ENCODE measurements at regions not wholly inside any gene's neighbourhood (a gene's known extent, or its start where the extent isn't known, plus 50 kb on each side); places are given as distances from the start of the nearest gene placed in this dataset.

DNA sequence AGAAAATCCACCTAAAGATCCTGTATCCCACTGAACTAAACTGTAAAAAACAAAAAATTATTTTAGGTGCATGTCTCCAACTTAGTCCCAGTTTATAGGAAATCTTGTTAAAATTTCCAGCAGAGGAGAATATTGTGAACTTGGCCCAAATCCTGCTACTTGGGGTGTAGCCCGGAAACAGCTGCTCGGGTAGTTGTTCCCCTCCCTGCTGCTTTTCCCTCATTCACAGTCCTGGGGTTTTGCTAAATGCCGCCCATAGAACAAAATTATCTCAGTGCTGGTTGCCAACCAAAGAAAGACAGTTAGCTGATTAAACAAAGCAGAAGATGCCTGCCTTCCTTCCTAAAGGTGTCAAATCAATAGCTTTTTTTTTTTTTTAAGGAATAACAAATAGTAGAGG lies 330.5 kb upstream of the KLF12 start:
- Mint-ChIP-seq H3K27ac (no peak overlapping the region), H3K36me3 (ENCODE audit: low read depth) (no peaks in the 10 kb centered on the region), H3K27me3 (ENCODE audit: low read depth) (no peaks in the 10 kb centered on the region), H3K4me3 (no peak overlapping the region), H3K4me1 (ENCODE audit: low read depth) (no peaks in the 10 kb centered on the region), H3K9me3 (no peaks in the 10 kb centered on the region)
- no peak for DNase-seq (ENCODE audit: low spot score)

DNA sequence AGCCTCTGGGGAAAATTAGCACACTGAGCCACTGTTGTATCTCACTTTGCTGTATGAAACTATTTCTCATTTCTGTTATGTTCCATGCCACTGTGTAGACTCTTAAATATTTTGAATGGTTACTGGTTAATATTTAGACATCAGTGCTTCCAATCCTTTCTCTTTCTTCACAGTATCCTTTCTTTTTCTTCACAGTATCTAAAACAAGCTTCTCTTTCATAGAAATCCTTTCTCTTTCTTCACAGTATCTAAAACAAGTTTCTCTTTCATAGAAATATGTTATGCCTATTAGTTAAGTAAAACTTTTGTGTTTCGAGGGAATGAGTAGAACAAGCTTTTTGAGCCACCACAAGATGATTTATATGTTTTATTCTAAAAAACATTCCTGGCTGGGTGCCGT lies 326.8 kb upstream of the KLF12 start:
- Mint-ChIP-seq H3K4me1 (ENCODE audit: low read depth) (no peaks in the 10 kb centered on the region), H3K9me3 (no peaks in the 10 kb centered on the region), H3K27ac (no peak overlapping the region), H3K27me3 (ENCODE audit: low read depth) (no peaks in the 10 kb centered on the region), H3K4me3 (no peak overlapping the region), H3K36me3 (ENCODE audit: low read depth) (no peaks in the 10 kb centered on the region)
- no peak for DNase-seq (ENCODE audit: low spot score)

DNA sequence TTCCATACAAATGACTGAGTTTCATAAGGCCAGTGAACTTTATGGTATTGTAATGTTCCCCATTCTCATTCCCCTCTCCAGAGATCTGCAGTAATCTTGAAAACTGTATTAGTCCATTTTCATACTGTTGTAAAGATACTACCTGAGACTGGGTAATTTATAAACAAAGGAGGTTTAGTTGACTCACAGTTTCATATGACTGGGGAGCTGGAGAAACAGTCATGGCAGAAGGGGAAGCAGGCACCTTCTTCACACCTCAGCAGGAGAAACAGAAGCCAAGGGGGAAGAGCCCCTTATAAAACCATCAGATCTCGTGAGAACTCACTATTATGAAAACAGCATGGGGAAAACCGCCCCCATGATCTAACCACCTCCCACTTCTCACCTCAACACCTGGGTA lies 318.7 kb upstream of the KLF12 start:
- H3K27me3 Mint-ChIP-seq (ENCODE audit: low read depth) = no peaks in the 10 kb centered on the region

GRCh38 chr13:74452176-74452575 lies 318.0 kb upstream of the KLF12 start:
- no peaks in the 10 kb centered on the region for H3K4me1 Mint-ChIP-seq (ENCODE audit: low read depth)
- no peaks in the 10 kb centered on the region for H3K36me3 Mint-ChIP-seq (ENCODE audit: low read depth)
- no peaks in the 10 kb centered on the region for H3K27me3 Mint-ChIP-seq (ENCODE audit: low read depth)
- DNase-seq (ENCODE audit: low spot score) = no peak
- peaks cover 5% of the 10 kb centered on the region for H3K9me3 Mint-ChIP-seq
- no peak overlapping the region for H3K4me3 Mint-ChIP-seq
- no peak overlapping the region for H3K27ac Mint-ChIP-seq

More for the DNA sequence above, 318.7 kb upstream of the KLF12 start:
- no peaks in the 10 kb centered on the region for H3K4me1 Mint-ChIP-seq (ENCODE audit: low read depth)
- no peaks in the 10 kb centered on the region for H3K36me3 Mint-ChIP-seq (ENCODE audit: low read depth)
- no peak overlapping the region for H3K27ac Mint-ChIP-seq
- DNase-seq (ENCODE audit: low spot score) = no peak
- no peak overlapping the region for H3K4me3 Mint-ChIP-seq
- H3K9me3 Mint-ChIP-seq = peaks cover 5% of the 10 kb centered on the region

DNA sequence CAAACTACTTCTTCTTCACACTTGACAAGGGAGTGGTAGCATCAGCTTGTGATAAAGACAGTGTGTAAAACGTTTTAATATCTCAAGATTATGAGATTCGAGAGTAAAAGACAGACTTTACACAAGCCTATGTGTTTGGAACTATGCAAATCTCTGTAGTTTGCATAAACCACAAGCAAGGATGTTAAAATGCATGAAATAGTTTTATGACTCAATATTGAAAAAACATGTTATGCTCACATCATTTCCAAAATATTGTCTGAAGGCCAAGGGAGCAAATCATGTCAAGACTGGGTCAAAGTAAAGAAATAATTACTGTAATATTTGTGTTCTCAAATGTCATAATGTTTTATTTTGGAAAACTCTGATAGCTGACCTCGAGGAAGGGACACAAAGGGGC lies 316.8 kb upstream of the KLF12 start:
- Mint-ChIP-seq H3K27me3 (ENCODE audit: low read depth) (no peaks in the 10 kb centered on the region), H3K4me3 (no peak overlapping the region), H3K27ac (no peak overlapping the region), H3K36me3 (ENCODE audit: low read depth) (no peaks in the 10 kb centered on the region), H3K9me3 (peaks cover 5% of the 10 kb centered on the region), H3K4me1 (ENCODE audit: low read depth) (no peaks in the 10 kb centered on the region)
- DNase-seq (ENCODE audit: low spot score) = no peak

- Mint-ChIP-seq H3K9me3 (peaks cover 5% of the 10 kb centered on the region), H3K36me3 (ENCODE audit: low read depth) (no peaks in the 10 kb centered on the region), H3K4me1 (ENCODE audit: low read depth) (no peaks in the 10 kb centered on the region), H3K4me3 (no peak overlapping the region), H3K27ac (no peak overlapping the region), H3K27me3 (ENCODE audit: low read depth) (no peaks in the 10 kb centered on the region)
- DNase-seq (ENCODE audit: low spot score) = no peak
Observed at GRCh38 chr13:74450525-74450845, 316.3 kb upstream of the KLF12 start.

DNA sequence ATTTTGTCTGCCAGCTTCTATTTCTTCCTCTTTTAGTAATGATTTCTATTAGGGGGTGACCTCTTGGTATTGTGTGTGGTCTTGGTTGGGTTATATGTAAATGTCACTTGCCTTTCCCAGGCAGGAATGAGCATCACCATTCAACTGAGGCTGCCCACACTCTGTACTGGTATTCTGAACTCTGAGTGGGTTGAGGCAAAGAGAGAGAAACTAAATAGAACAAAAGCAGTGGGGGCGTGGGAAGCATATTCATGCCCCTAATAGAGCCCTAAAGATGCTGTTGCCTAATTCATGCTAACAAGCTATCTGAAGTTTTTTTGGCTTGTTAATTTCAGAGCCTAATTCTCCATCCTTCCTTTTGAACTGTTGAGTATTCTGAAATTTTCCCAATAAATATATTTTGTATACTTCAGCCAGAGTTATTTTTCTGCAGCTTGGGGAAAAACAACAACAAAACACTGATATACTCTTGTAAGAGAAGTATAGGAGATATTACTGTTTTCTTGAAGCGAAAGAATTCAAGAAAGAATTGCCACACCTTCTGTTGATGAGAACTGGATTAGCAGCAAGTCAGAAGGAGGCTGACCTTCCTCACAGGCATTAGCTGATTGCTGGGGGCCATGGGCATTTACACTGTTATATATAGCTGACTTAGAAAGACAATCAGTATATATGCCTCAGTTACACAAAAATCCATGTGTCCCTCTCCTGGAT lies 315.8 kb upstream of the KLF12 start:
- Mint-ChIP-seq H3K27ac (no peak overlapping the region), H3K36me3 (ENCODE audit: low read depth) (no peaks in the 10 kb centered on the region), H3K27me3 (ENCODE audit: low read depth) (no peaks in the 10 kb centered on the region), H3K9me3 (peaks cover 5% of the 10 kb centered on the region), H3K4me3 (no peak overlapping the region), H3K4me1 (ENCODE audit: low read depth) (no peaks in the 10 kb centered on the region)
- DNase-seq (ENCODE audit: low spot score) = no peak

- H3K27ac Mint-ChIP-seq = no peak overlapping the region
- H3K36me3 Mint-ChIP-seq (ENCODE audit: low read depth) = no peaks in the 10 kb centered on the region
- H3K4me3 Mint-ChIP-seq = no peak overlapping the region
- H3K27me3 Mint-ChIP-seq (ENCODE audit: low read depth) = no peaks in the 10 kb centered on the region
- DNase-seq (ENCODE audit: low spot score) = no peak
- H3K4me1 Mint-ChIP-seq (ENCODE audit: low read depth) = no peaks in the 10 kb centered on the region
- H3K9me3 Mint-ChIP-seq = peaks cover 5% of the 10 kb centered on the region
Observed at GRCh38 chr13:74444864-74445479, 310.8 kb upstream of the KLF12 start.

DNA sequence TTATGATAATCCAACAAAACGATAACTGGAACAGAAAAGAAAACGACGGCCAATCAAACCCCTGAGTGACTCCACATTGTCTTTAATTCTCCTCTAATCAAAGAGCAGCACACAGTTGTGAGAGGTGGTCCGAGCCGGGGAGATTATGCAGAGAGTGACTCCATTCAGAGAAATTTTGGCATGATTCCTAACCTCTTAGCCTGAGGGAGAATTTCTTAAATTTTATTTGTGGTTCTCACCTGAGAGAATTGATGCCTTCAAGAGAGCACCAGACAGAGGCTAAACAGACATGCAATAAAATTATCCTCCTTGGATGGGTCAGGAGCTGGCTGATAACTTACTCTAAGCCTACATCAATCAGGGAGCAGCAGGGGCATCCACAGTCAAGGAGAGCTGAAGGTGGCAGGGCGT lies 310.0 kb upstream of the KLF12 start:
- Mint-ChIP-seq H3K36me3 (ENCODE audit: low read depth) (no peaks in the 10 kb centered on the region), H3K27ac (no peak overlapping the region), H3K4me1 (ENCODE audit: low read depth) (no peaks in the 10 kb centered on the region), H3K27me3 (ENCODE audit: low read depth) (peaks cover 1% of the 10 kb centered on the region), H3K9me3 (no peaks in the 10 kb centered on the region), H3K4me3 (no peak overlapping the region)
- DNase-seq (ENCODE audit: low spot score) = no peak

- no peak overlapping the region for H3K4me3 Mint-ChIP-seq
- no peaks in the 10 kb centered on the region for H3K4me1 Mint-ChIP-seq (ENCODE audit: low read depth)
- no peak overlapping the region for H3K27ac Mint-ChIP-seq
- no peaks in the 10 kb centered on the region for H3K9me3 Mint-ChIP-seq
- no peaks in the 10 kb centered on the region for H3K36me3 Mint-ChIP-seq (ENCODE audit: low read depth)
- peaks cover 1% of the 10 kb centered on the region for H3K27me3 Mint-ChIP-seq (ENCODE audit: low read depth)
- no peak for DNase-seq (ENCODE audit: low spot score)
Observed at GRCh38 chr13:74443631-74444030, 309.4 kb upstream of the KLF12 start.

DNA sequence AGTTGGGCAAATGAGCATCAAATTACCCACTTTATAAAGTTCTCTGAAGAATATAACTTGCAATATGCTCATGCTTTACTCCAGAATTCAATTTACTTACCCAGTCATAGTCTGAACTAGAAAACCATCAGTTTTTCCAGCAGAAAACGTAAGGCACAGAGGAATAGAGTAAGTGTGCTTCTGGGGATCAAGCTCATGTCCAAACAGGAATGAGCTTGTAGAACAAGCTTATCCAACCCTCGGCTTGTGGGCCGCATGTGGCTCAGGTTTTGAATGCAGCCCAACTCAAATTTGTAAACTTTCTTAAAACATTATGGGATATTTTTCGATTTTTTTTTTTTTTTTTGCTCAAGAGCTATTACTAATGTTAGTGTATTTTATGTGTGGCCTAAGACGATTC lies 308.5 kb upstream of the KLF12 start:
- Mint-ChIP-seq H3K9me3 (no peaks in the 10 kb centered on the region), H3K27me3 (ENCODE audit: low read depth) (peaks cover 1% of the 10 kb centered on the region), H3K36me3 (ENCODE audit: low read depth) (no peaks in the 10 kb centered on the region), H3K27ac (no peak overlapping the region), H3K4me1 (ENCODE audit: low read depth) (no peaks in the 10 kb centered on the region), H3K4me3 (no peak overlapping the region)
- DNase-seq (ENCODE audit: low spot score) = no peak

DNA sequence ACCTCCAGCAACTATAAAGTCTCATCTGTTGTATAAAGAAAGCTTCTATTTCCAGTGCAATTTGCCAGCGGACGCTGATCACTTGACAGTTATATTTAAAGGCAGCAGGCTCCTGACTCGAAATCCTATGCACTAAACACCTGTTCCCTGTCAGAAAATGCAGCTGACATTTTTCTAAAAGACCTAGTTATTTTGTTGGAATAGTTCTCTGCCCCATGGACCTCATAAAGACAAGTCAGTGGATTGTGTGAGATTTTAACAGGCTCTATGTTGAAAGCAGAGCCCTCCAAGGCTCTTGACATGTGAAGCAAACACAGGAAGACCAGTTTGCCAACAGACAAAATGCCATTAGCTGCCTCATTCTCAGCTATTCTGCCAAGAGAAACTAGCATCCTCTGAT lies 304.7 kb upstream of the KLF12 start:
- Mint-ChIP-seq H3K27ac (no peak overlapping the region), H3K27me3 (ENCODE audit: low read depth) (peaks cover 1% of the 10 kb centered on the region), H3K36me3 (ENCODE audit: low read depth) (no peaks in the 10 kb centered on the region), H3K4me3 (no peak overlapping the region), H3K4me1 (ENCODE audit: low read depth) (no peaks in the 10 kb centered on the region), H3K9me3 (no peaks in the 10 kb centered on the region)
- no peak for DNase-seq (ENCODE audit: low spot score)

- no peak for DNase-seq (ENCODE audit: low spot score)
- H3K4me1 Mint-ChIP-seq (ENCODE audit: low read depth) = no peaks in the 10 kb centered on the region
- H3K27ac Mint-ChIP-seq = no peak overlapping the region
- no peaks in the 10 kb centered on the region for H3K36me3 Mint-ChIP-seq (ENCODE audit: low read depth)
- no peaks in the 10 kb centered on the region for H3K9me3 Mint-ChIP-seq
- no peak overlapping the region for H3K4me3 Mint-ChIP-seq
- H3K27me3 Mint-ChIP-seq (ENCODE audit: low read depth) = peaks cover 1% of the 10 kb centered on the region
Observed at GRCh38 chr13:74434782-74435181, 300.6 kb upstream of the KLF12 start.

DNA sequence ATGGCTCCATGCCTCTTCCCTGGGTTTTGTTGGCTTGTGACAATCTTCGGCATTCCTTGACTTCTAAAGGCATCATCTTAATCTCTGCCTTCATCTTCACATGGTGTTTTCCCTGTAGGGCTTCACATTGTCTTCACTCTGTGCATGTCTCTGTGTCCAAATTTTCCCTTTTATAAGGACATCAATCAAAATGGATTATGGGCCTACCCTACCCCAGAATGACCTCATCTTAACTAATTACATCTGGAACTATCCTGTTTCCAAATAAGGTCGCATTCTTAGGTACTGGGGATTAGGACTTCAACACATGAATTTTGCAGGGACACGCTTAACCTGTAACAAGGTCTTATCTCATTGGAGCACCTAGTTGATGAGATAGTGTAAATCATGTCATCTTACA lies 290.3 kb upstream of the KLF12 start:
- Mint-ChIP-seq H3K9me3 (no peaks in the 10 kb centered on the region), H3K27ac (no peak overlapping the region), H3K4me1 (ENCODE audit: low read depth) (no peaks in the 10 kb centered on the region), H3K36me3 (ENCODE audit: low read depth) (no peaks in the 10 kb centered on the region), H3K4me3 (no peak overlapping the region), H3K27me3 (ENCODE audit: low read depth) (no peaks in the 10 kb centered on the region)
- no peak for DNase-seq (ENCODE audit: low spot score)

DNA sequence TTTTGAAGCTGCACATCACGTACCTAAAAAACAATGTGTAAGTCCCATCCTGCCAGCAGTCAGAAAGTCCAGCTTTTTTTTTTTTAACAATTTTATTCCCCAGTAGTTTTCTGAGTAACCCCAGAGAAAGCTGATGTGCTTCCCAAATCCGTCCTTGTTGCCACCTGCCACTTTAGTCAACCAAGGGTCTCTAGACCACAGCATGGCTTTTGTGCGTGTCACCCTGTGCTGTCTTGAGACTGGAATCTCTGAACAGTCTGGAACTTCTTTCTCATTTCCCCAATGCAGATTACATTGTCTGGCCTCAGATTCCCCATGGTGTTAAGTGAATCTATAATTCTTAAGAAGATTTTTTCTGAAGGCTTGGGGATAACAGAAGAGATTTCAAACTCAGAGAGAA lies 289.2 kb upstream of the KLF12 start:
- Mint-ChIP-seq H3K4me3 (no peak overlapping the region), H3K4me1 (ENCODE audit: low read depth) (no peaks in the 10 kb centered on the region), H3K27ac (no peak overlapping the region), H3K27me3 (ENCODE audit: low read depth) (no peaks in the 10 kb centered on the region), H3K9me3 (no peaks in the 10 kb centered on the region), H3K36me3 (ENCODE audit: low read depth) (no peaks in the 10 kb centered on the region)
- no peak for DNase-seq (ENCODE audit: low spot score)

Data from T-helper 2 cell treated with Interferon-gamma antibody and Interleukin-4, amounts not matched to agents 5 μg/mL and 100 μg/mL, for 36 hours (primary cell).